ENCODE measurements at regions not wholly inside any gene's neighbourhood (a gene's known extent, or its start where the extent isn't known, plus 50 kb on each side); places are given as distances from the start of the nearest gene placed in this dataset.

GRCh38 chr5:67490543-67491321 is 294.1 kb upstream of the CD180 start:
- no peaks in the 10 kb centered on the region; the same call in 1 of the 2 replicates for H3K36me3 Mint-ChIP-seq
- no peaks in the 10 kb centered on the region for H3K27me3 Mint-ChIP-seq (ENCODE audit: low read depth)
- peaks cover 4% of the 10 kb centered on the region for H3K9me3 Mint-ChIP-seq
- peaks cover 11% of the 10 kb centered on the region for H3K4me1 Mint-ChIP-seq
- ChIA-PET POLR2A (no interaction called here), CTCF (interaction anchor here (0.8 kb wide), 1 partner anchor 245 kb away, joined by 3 read pairs; no protein-coding TSS in a partner anchor)
- ATAC-seq, result no peak
- H3K27ac Mint-ChIP-seq, result no peak overlapping the region; the same call in 1 of the 2 replicates
- H3K4me3 Mint-ChIP-seq, result no peak overlapping the region
- DNase-seq (ENCODE audit: low spot score), result no peak
- TF ChIP-seq ZNF423 (CRISPR knock-in tag; IDR thresholded peaks at IDR 0.05) (no peak), ZNF219 (CRISPR knock-in tag; IDR thresholded peaks at IDR 0.05; ENCODE audit: borderline replicate concordance) (no peak), SP1 (CRISPR knock-in tag; conservative IDR thresholded peaks at IDR 0.05) (no peak), E2F1 (CRISPR knock-in tag; IDR thresholded peaks at IDR 0.05) (no peak), E2F4 (CRISPR knock-in tag; IDR thresholded peaks at IDR 0.05; ENCODE audit: borderline replicate concordance, low read depth) (no peak)

- ChIA-PET CTCF (no interaction called here), POLR2A (no interaction called here)
- Mint-ChIP-seq H3K4me1 (peaks cover 11% of the 10 kb centered on the region), H3K4me3 (no peak overlapping the region), H3K27ac (no peak overlapping the region), H3K36me3 (no peaks in the 10 kb centered on the region; the same call in 1 of the 2 replicates), H3K27me3 (ENCODE audit: low read depth) (no peaks in the 10 kb centered on the region), H3K9me3 (peaks cover 6% of the 10 kb centered on the region)
- TF ChIP-seq SMAD4 (CRISPR knock-in tag; IDR thresholded peaks at IDR 0.05), result no peak
- no peak for TF ChIP-seq E2F1 (CRISPR knock-in tag; IDR thresholded peaks at IDR 0.05)
- no peak for TF ChIP-seq ZNF396 (CRISPR knock-in tag; IDR thresholded peaks at IDR 0.05; ENCODE audit: borderline replicate concordance)
- no peak for TF ChIP-seq E2F4 (CRISPR knock-in tag; IDR thresholded peaks at IDR 0.05; ENCODE audit: borderline replicate concordance, low read depth)
- TF ChIP-seq NR2C2 (CRISPR knock-in tag; IDR thresholded peaks at IDR 0.05), result no peak
- TF ChIP-seq ATF3 (CRISPR knock-in tag; conservative IDR thresholded peaks at IDR 0.05), result no peak
- no peak for TF ChIP-seq GTF2I (CRISPR knock-in tag; conservative IDR thresholded peaks at IDR 0.05)
- TF ChIP-seq RELA (CRISPR knock-in tag; IDR thresholded peaks at IDR 0.05; ENCODE audit: borderline replicate concordance), result no peak
- TF ChIP-seq SP1 (CRISPR knock-in tag; conservative IDR thresholded peaks at IDR 0.05), result no peak
- no peak for TF ChIP-seq CTCF (IDR thresholded peaks at IDR 0.05)
- TF ChIP-seq CREB1 (CRISPR knock-in tag; IDR thresholded peaks at IDR 0.05), result no peak
- TF ChIP-seq AR (CRISPR knock-in tag; IDR thresholded peaks at IDR 0.05), result no peak
- no peak for DNase-seq (ENCODE audit: low spot score)
- no peak for ATAC-seq
Observed at GRCh38 chr5:67488885-67489284, 292.3 kb upstream of the CD180 start.

Data from WTC11 (cell line).